ENCODE measurements at regions not wholly inside any gene's neighbourhood (a gene's known extent, or its start where the extent isn't known, plus 50 kb on each side); places are given as distances from the start of the nearest gene placed in this dataset.

DNA sequence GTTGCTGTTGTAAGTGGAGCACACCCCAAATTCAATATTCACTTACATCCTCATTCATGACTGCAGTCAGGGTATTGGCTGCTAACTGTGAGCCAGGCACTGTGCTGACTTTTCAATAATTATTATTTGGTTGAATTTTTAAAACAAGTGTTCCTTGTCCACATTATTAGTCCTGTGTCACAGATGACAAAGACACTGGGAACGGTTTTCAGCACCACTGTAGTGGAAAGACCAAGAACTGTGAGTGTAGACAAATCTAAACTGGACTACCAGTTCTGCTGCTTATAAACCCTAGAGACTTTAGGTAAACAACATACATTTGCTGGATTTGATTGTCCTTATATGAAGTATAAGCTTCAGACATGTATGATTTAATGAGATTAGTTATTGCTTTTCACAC lies 197.7 kb upstream of the ROBO2 start:
- no peak overlapping the region for H3K9ac ChIP-seq (ENCODE audit: low read length)
- no peaks in the 10 kb centered on the region for H3K9me2 ChIP-seq (replicated peaks; ENCODE audit: insufficient read depth, low read length)
- no peaks in the 10 kb centered on the region for H3K4me1 ChIP-seq (ENCODE audit: low read length)
- H3K79me2 ChIP-seq (ENCODE audit: low read length) = no peaks in the 10 kb centered on the region
- TF ChIP-seq, protein P1, sequence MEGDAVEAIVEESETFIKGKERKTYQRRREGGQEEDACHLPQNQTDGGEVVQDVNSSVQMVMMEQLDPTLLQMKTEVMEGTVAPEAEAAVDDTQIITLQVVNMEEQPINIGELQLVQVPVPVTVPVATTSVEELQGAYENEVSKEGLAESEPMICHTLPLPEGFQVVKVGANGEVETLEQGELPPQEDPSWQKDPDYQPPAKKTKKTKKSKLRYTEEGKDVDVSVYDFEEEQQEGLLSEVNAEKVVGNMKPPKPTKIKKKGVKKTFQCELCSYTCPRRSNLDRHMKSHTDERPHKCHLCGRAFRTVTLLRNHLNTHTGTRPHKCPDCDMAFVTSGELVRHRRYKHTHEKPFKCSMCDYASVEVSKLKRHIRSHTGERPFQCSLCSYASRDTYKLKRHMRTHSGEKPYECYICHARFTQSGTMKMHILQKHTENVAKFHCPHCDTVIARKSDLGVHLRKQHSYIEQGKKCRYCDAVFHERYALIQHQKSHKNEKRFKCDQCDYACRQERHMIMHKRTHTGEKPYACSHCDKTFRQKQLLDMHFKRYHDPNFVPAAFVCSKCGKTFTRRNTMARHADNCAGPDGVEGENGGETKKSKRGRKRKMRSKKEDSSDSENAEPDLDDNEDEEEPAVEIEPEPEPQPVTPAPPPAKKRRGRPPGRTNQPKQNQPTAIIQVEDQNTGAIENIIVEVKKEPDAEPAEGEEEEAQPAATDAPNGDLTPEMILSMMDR (IDR thresholded peaks at IDR 0.05; ENCODE audit: low read length) = no peak
- no peak overlapping the region for H3K4me3 ChIP-seq (ENCODE audit: low read length)
- H2AFZ ChIP-seq (ENCODE audit: low read length) = no peak overlapping the region
- no peaks in the 10 kb centered on the region for H3K27me3 ChIP-seq (replicated peaks; ENCODE audit: insufficient read depth, low read length)
- no peaks in the 10 kb centered on the region for H3K36me3 ChIP-seq (replicated peaks; ENCODE audit: insufficient read depth, low read length)
- H3K27ac ChIP-seq (ENCODE audit: low read length) = no peak overlapping the region
- no peaks in the 10 kb centered on the region for H3F3A ChIP-seq (ENCODE audit: insufficient read depth, low read length)
- no peaks in the 10 kb centered on the region for H4K20me1 ChIP-seq (ENCODE audit: insufficient read depth, low read length)
- no peak for DNase-seq
- no peak overlapping the region for H3K4me2 ChIP-seq (ENCODE audit: low read depth, low read length)
- H3K9me3 ChIP-seq (replicated peaks; ENCODE audit: insufficient read depth, low read length) = no peaks in the 10 kb centered on the region

DNA sequence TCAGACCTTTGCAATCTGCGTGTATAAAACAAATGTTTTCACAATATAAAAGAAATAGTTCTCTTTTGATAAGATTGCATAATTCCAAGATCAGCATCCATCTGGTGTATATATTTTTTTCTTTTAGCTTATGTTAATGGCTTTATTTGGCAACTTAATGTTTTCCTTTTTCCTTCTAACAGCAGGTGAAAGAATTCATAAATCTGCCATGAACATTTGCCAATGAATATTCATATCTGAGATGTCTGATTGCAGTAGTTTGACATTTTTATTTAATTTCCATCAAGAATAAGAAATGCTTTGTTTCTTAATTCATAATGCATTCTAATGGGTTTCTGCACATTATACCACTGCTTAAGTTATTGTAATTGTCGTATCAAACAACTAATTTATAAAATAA lies 184.4 kb upstream of the ROBO2 start:
- no peak for TF ChIP-seq EZH2 (optimal IDR thresholded peaks at IDR 0.05; ENCODE audit: low read depth, low read length)
- no peaks in the 10 kb centered on the region for H3K9me2 ChIP-seq (replicated peaks; ENCODE audit: insufficient read depth, low read length)

DNA sequence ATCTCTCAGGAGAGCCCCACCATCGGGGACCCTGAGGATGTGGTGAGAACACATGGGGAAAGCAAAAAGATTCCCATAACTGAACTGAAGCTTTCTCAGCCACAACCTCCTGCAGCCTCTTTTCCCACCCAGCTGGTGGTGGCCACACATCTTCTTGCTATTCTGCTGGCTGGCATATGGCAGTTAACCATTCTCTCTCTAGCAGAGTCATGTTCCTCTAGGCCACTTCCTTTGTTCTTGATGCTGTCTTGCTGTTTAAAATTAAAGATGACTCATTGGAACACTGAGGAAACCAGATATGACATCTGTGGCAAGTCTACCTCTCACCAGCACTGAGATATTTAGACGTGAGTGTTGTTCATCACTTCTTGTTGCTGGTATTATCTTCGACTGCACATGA lies 180.3 kb upstream of the ROBO2 start:
- no peaks in the 10 kb centered on the region for H3F3A ChIP-seq (ENCODE audit: insufficient read depth, low read length)
- H3K9me2 ChIP-seq (replicated peaks; ENCODE audit: insufficient read depth, low read length) = no peaks in the 10 kb centered on the region
- H3K9me3 ChIP-seq (replicated peaks; ENCODE audit: insufficient read depth, low read length) = no peaks in the 10 kb centered on the region
- H3K27ac ChIP-seq (ENCODE audit: low read length) = no peak overlapping the region
- no peaks in the 10 kb centered on the region for H3K79me2 ChIP-seq (ENCODE audit: low read length)
- TF ChIP-seq EZH2 (optimal IDR thresholded peaks at IDR 0.05; ENCODE audit: low read depth, low read length) (no peak), EZH2phosphoT487 (IDR thresholded peaks at IDR 0.05; ENCODE audit: low read length) (no peak)
- TF ChIP-seq, protein P1 (IDR thresholded peaks at IDR 0.05; ENCODE audit: low read length) = no peak
- DNase-seq = no peak
- no peaks in the 10 kb centered on the region for H3K4me1 ChIP-seq (ENCODE audit: low read length)
- no peak overlapping the region for H3K4me2 ChIP-seq (ENCODE audit: low read depth, low read length)
- H3K36me3 ChIP-seq (replicated peaks; ENCODE audit: insufficient read depth, low read length) = no peaks in the 10 kb centered on the region
- no peaks in the 10 kb centered on the region for H3K27me3 ChIP-seq (replicated peaks; ENCODE audit: insufficient read depth, low read length)
- H3K9ac ChIP-seq (ENCODE audit: low read length) = no peak overlapping the region
- H2AFZ ChIP-seq (ENCODE audit: low read length) = no peak overlapping the region
- H4K20me1 ChIP-seq (ENCODE audit: insufficient read depth, low read length) = no peaks in the 10 kb centered on the region
- H3K4me3 ChIP-seq (ENCODE audit: low read length) = no peak overlapping the region

More for the DNA sequence above, 184.4 kb upstream of the ROBO2 start:
- Histone ChIP-seq H4K20me1 (ENCODE audit: insufficient read depth, low read length) (no peaks in the 10 kb centered on the region), H3K36me3 (replicated peaks; ENCODE audit: insufficient read depth, low read length) (no peaks in the 10 kb centered on the region), H3K4me1 (ENCODE audit: low read length) (no peaks in the 10 kb centered on the region), H3K9me3 (replicated peaks; ENCODE audit: insufficient read depth, low read length) (no peaks in the 10 kb centered on the region), H3K9ac (ENCODE audit: low read length) (no peak overlapping the region), H3K27ac (ENCODE audit: low read length) (no peak overlapping the region), H3F3A (ENCODE audit: insufficient read depth, low read length) (no peaks in the 10 kb centered on the region), H3K4me2 (ENCODE audit: low read depth, low read length) (no peak overlapping the region), H2AFZ (ENCODE audit: low read length) (no peak overlapping the region), H3K27me3 (replicated peaks; ENCODE audit: insufficient read depth, low read length) (no peaks in the 10 kb centered on the region), H3K79me2 (ENCODE audit: low read length) (no peaks in the 10 kb centered on the region), H3K4me3 (ENCODE audit: low read length) (no peak overlapping the region)
- no peak for DNase-seq

DNA sequence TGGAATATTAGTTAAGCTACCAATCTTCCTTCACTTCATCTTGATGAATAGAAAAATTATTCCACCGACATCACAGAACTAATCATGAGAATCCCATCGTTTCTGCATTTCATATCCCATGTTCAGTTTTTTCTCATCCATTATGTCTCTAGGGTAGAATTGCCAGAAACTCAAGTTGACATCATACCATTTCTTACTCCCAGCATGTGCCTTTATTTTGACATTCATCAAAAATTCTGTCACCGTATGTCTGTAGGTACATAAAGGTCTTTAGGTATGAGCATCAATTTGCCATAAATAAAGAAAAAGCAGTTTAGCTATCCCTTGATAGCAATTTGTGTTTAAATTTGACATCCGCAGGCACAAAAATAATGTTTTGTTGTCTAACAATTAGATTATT lies 175.5 kb upstream of the ROBO2 start:
- H3K4me2 ChIP-seq (ENCODE audit: low read depth, low read length) = no peak overlapping the region
- no peak overlapping the region for H3K9ac ChIP-seq (ENCODE audit: low read length)
- H3K4me1 ChIP-seq (ENCODE audit: low read length) = no peaks in the 10 kb centered on the region
- no peaks in the 10 kb centered on the region for H3K9me2 ChIP-seq (replicated peaks; ENCODE audit: insufficient read depth, low read length)
- H2AFZ ChIP-seq (ENCODE audit: low read length) = no peak overlapping the region
- no peak for DNase-seq
- H3F3A ChIP-seq (ENCODE audit: insufficient read depth, low read length) = no peaks in the 10 kb centered on the region
- no peaks in the 10 kb centered on the region for H3K27me3 ChIP-seq (replicated peaks; ENCODE audit: insufficient read depth, low read length)
- H3K36me3 ChIP-seq (replicated peaks; ENCODE audit: insufficient read depth, low read length) = no peaks in the 10 kb centered on the region
- TF ChIP-seq EZH2phosphoT487 (IDR thresholded peaks at IDR 0.05; ENCODE audit: low read length) = no peak
- TF ChIP-seq EZH2 (optimal IDR thresholded peaks at IDR 0.05; ENCODE audit: low read depth, low read length) = no peak
- TF ChIP-seq, protein P1 (IDR thresholded peaks at IDR 0.05; ENCODE audit: low read length) = no peak
- H3K9me3 ChIP-seq (replicated peaks; ENCODE audit: insufficient read depth, low read length) = no peaks in the 10 kb centered on the region
- H3K27ac ChIP-seq (ENCODE audit: low read length) = no peak overlapping the region
- H4K20me1 ChIP-seq (ENCODE audit: insufficient read depth, low read length) = no peaks in the 10 kb centered on the region
- no peak overlapping the region for H3K4me3 ChIP-seq (ENCODE audit: low read length)
- H3K79me2 ChIP-seq (ENCODE audit: low read length) = no peaks in the 10 kb centered on the region
